HG03469 (cell line): ENCODE measurements at regions not wholly inside any gene's neighbourhood (a gene's known extent, or its start where the extent isn't known, plus 50 kb on each side); places are given as distances from the start of the nearest gene placed in this dataset.
"Not testable (repeated sequence)": the region's sequence is repeated elsewhere in the genome, so short reads cannot be mapped to it uniquely, and the experiment has no call there.

ENCODE experiments used
- ATAC-seq: cut with Tn5 transposase; IDR thresholded peaks from one replicate; pipeline ENCODE4 v1.9.1; 2021; ENCODE audit warnings: mild to moderate bottlenecking, moderate library complexity, moderate number of reproducible peaks; ENCODE audit not compliant: unreplicated experiment

DNA sequence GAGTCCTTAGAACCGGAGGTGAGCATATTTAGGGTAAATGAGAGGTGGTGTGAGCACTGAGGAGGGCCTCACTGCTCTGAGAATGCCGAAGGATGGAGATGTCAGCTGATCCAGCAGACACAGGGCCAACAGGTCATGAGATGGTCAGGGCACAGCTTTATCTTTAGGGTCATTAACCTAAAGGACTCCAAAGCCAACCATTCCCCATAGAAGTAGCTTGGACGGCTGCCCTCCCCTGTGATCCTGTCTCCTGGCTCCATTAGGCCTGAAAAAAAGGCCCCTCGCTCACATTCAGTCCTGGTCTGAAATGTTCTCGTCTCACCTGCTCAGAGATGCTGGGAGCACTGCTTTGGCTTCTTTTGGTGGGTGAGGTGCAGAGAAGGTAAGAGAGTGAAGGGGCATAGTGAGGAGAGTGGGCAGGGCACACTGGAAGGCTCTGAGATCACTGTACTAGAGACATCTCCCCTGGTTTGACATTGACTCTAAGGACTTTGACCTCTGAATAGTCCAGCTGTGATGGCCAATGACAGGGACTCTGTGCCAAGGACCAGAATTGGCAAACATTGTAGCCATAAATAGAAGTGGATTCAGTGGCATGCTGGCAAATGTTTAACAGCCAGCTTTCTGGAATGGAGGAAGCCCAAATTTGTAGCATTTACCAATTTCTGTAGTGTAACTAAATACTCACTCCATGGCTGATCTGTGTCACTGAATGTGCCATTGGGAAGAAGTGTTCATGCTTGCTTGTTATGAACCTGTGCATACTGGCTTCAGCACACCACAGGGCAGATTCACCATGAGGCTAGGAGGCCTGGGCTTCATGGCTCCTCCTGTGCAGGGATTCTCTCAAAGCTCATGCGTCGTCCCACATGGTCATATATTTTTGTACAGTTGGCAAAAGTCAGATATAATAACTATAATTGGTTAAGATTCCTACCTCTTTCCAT, 76.2 kb upstream of the MRPS22 start:
- no peak for ATAC-seq

DNA sequence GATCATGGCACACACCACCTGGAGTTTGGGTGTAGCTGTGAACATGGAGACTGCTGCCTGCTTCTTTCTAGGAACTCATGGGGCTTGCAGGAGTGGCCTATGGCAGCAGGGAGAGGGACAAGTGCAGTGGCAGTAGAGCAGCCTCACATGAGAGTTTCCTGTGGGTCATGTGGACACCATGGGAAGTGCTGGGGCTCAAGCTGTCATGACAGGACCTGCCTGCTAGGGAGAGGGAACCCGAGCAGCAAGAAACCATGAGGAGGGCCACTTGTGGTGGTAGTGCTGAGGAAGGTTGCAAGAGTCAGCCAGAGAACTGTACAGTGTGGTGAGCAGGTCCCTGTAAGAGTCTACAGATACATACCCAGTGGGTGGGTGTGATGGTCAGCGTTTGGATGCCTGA, 73.8 kb upstream of the MRPS22 start:
- ATAC-seq, result no peak

DNA sequence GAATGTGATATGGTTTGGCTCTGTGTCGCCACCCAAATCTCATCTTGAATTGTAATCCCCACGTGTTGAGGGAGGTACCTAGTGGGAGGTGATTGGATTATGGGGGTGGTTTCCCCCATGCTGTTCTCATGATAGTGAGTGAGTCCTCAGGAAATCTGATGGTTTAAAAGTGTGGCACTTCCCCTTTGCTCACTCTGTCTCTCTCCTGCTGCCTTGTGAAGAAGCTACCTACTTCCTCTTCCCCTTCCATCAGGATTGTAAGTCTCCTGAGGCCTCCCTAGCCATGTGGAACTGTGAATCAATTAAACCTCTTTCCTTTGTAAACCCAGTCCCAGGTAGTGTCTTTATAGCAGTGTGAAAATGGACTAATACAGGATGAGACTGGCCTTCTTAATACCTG, 73.2 kb upstream of the MRPS22 start:
- not testable (repeated sequence) for ATAC-seq

DNA sequence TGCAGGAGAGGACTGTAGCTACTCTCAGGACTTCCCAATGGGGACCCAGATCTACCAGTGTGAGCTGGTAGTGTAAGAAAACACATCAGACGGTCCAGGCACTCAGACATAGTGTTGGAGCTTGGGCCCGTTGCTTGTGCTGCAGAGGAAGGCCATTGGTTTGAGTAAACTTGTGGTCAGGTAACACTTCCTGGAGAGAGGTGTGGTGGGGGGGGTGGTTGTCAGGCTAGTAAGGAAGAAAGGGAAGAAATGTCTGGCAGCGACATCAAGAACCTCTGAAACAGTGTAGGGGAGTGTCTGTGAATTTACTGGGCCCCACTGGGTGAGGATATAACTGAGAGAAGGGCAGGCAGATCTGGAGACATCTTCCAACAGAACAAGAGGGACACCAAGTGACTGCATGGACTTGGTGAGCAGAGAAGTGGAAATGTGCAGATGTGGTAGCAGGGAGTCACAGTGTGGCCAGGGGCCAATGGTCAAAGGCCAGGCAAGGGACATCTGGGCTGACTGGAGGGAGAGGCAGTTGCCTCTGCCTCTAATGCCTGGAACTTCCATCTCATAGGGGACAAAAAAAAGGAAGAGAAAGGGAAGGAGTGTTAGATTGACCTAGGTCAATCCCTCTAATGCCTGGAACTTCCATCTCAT, 63.7 kb upstream of the MRPS22 start:
- ATAC-seq, result no peak

DNA sequence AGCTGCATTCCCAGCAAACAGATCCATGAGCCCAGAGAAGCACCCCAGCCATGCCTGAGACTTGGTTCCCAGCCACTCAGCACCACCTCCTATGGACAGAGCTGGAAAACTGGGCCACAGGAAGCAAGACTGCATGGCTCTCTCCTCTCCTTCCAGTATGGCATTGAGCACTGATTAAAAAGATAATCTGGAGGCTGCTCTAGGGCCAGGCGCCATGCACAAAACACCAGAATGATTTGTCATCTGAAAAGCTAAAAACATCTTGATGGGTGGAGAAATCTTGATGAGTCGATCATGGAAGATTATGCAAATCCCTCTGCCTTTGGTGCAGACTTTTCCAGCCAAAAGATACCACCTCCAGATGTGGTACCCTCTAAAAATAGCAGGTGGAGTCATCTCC, 62.7 kb upstream of the MRPS22 start:
- ATAC-seq, result no peak

DNA sequence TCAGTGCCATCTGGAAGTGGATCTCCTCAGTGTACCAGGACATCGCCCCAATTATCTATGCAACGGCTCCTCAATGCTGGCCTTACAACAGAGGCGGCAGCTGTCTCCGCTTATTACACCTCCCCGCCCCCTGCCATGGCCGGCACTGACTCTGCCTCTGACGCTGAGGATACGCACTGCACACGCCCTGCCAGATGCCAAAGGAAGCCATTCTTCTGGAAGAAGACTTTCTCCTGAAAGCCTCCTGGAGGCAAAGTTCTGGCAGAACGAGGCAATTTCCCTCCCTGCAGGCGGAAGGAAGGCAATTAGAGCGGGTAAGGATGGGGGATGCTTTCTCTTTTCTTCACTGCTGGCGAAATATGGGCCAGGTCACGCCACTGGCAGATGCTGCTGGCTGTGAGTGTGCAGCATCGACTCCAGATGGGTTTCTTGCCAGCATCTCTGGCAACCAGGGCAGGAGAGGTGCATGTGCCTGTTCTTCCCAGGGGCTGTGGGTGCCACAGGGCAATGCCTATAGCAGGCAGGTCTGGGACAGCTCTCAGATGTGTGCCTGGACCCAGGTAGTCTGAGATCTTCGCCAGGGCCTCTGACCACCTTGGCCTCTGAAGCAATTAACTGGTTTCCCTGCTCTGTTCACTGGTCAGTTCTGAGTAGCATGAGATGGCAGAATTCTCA, 62.2 kb upstream of the MRPS22 start:
- ATAC-seq, result no peak

DNA sequence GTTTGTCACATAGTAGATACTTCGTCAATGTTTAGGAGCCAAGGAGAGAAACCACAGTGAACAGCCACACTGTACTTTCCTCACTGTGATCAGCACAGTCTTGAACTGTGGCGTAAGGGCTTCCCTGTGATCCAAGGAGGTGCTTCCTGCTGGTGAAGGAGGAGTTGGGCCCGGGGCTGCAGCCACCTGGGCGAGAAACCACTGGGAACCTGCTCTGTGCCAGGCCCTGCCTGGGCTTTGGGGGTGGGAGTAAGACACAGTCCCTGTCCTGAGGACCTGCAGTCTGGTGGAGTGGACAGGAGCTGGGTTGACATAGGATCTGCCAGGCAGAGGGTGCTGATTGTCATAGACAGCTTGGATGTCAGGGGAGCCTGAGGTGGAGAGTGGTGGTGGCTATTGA, 60.5 kb upstream of the MRPS22 start:
- ATAC-seq, result no peak

DNA sequence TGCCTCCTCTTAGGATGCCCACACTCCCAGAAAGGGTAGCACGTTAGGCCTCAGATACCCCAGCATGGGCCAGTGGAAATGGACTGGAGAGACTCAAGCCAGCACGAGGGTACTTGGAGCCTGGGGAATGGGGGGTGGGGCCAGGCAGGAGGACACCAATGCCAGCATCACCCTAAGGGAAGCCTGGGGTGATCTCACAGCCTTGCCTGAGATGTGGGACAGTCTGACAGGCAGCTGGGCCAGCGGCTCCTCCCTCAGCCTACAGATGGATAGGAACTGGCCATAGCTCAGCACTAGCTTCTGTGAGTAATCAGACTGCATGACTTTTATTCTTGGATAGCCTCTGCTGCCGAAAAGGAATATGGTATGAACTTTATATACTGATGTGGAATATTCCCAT, 59.6 kb upstream of the MRPS22 start:
- no peak for ATAC-seq

DNA sequence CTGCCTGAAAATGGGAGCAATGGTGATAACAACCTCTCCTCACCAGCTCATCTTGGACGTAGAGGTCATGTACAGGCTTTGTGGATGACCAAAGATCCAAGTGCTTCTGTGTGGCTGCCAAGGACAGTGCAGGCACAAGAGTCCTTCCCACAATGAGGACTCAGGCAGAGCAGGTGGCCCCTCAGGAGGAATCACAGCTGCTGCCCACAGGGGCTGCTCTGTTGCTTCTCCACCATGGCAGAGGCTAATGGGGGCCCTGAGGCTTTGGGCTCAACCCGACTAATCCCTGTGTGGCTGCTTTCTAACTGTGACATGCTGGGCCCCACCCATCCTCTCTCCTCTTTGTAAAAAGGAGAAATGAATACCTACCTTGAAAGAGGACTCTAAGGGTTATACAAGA, 58.1 kb upstream of the MRPS22 start:
- no peak for ATAC-seq

DNA sequence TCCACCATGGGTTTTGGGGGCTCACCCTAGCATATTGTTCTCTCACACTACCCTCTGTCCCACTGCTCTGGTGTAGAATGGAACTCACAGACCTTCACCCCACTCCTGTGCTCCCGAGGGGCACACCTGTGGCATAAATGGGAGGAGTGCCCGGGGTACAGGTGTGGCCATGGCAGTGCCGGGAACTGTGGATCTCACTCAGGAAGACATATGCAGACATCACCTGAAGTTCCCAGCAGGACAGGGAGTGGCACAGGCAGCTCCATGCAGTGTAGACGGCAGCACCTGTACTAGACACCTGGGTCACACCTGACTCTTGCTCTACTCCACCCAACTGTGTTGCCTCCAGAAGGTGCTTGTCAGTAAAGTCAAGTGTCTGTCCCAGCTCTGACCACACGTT, 57.6 kb upstream of the MRPS22 start:
- no peak for ATAC-seq

DNA sequence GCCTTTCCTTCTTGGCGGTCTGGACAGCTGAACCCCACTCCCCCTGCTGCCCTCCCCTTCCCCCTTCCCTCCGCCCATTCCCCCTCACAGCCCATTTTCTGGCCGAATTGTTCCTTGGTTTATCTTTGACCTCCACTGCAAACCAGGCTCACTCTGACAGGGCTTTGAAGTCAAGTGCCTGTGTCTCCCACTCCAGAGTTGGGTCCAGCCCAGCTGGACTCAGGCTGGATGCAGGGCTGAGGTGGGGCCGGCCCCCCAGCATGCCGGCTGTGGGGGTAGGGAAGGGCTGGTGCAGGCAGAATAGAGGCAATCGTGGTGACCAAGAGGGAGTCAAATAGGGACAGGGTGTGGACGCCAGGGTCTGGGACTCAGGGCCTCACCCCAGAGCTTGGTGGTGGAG, 57.0 kb upstream of the MRPS22 start:
- ATAC-seq, result no peak

DNA sequence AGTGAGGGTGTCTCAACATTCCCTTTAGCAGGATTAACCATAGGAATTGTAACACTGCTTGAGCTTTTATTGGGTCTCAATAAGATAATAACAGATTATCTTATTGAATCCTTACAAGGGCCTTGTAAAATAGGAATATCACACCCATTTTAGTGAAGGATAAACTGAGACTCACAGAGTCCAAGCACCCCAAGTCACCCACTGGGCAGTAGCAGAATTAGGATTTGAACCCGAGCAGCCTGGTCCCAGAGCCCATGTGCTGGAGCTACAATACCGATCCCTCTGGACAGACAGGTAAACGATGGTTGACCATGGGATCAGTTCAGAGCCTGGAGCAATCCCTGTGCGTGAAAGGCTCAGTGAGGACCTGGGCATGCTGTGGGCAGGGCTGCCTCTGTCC, 56.3 kb upstream of the MRPS22 start:
- ATAC-seq, result no peak

DNA sequence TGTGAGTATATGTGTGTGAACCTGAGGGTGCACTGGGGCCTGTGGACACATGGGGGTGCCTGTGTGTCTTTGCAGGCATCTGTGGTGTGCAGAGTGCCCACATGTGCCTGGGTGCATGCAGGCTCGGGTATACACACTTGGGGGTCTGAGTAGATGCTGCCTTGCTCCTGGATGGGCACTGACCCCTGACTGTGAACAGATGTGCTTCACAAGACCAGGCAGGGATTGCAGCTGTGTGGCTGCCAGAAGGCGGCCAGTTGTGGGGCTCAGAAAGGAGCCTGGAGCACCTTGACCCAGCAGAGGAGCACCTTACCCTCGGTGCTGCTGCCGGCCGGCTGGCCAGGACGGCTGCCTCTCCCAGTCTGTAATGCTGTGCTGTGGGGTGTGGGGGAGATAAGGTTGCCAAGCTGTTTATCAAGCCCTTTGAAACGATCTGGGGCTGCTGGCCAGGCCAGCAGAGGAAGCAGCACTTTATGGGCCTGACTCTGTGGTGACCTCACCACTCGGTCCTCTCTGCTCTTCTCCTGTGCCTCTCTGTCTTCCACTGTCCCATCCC, 55.5 kb upstream of the MRPS22 start:
- no peak for ATAC-seq

DNA sequence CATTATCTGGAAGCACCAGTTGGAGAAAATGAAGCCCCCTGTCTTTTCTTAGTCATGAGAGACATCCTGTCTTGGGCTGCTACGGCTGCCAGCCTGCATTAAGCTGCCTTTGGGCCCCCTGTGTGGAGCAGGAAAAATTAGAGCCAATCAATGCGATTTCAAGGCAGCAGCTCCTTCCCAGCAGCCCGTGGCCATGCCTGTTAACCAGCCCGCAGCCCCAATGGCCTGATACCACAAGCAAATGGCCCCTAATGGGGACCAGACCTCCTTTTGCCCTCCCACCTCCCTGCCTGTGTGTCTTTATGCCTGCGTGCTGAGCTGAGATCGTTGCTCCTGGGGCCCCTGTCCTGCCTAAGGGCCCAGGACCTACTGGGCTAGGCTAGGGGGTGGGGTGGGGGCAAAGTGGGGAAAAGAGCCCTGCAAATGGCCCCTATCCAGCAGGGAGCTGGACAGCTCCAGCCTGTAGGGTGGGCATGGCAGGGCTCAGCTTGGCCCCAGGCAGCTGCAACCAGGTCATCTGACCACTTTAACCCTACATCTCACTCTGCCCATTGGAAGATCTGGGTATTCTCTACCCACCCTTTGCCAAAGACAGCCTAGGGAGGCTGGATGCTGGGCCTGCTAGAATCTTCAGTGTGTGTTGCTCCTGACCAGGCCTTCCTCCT, 53.8 kb upstream of the MRPS22 start:
- no peak for ATAC-seq

DNA sequence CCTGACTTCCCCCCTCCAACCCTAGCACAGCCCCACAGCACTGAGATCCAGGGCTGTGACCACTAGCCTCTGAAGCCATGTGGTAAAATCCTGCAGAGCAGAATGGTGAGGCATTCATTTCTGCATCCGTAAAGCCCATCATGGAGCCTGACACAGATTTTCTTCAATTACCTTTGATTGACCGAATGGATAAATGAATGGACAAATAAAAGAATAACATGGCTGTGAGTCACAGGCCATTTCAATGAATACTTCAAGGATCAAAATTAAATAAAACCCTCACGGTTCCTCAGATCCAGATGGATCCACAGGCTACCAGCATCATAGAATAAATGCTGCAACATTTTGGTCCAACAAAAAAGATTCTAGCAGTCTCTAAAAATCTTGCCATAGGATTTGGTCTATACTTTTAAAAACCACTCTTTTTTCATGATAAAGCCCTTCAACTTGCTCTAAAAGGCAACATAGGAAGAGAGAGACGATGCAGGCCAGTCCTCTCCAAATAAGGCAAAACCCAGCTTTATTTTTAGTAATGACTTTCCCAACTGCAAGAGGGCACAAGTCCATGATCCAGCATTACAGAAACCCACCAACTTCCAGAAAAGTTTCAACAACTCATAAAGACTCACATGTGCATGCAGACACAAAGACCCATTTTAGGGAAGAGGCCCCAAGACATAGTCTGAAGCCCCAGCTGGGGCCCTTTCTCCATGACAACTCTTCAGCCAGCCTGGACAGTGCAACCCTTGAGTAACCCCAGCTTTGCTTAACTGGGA, 52.4 kb upstream of the MRPS22 start:
- no peak for ATAC-seq

DNA sequence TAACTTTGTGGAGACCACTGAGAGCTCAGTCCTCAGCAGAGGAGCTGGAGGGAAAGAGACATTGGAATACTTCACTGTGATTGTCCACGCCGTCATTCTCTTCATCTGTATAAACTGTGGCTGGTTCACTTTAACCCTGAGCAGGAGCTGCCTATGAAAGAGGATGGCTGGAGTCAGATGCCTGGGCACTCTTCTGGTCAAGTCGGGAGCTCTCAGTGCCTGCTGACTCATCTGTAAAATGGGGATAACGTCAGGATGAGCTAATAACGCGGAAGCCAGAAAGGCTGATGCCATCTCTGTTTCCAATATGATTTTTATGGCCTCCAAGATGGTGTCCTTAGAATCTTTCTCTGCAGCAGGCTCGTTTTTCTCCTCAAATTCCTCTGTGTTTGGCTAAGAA, 51.6 kb upstream of the MRPS22 start:
- no peak for ATAC-seq

DNA sequence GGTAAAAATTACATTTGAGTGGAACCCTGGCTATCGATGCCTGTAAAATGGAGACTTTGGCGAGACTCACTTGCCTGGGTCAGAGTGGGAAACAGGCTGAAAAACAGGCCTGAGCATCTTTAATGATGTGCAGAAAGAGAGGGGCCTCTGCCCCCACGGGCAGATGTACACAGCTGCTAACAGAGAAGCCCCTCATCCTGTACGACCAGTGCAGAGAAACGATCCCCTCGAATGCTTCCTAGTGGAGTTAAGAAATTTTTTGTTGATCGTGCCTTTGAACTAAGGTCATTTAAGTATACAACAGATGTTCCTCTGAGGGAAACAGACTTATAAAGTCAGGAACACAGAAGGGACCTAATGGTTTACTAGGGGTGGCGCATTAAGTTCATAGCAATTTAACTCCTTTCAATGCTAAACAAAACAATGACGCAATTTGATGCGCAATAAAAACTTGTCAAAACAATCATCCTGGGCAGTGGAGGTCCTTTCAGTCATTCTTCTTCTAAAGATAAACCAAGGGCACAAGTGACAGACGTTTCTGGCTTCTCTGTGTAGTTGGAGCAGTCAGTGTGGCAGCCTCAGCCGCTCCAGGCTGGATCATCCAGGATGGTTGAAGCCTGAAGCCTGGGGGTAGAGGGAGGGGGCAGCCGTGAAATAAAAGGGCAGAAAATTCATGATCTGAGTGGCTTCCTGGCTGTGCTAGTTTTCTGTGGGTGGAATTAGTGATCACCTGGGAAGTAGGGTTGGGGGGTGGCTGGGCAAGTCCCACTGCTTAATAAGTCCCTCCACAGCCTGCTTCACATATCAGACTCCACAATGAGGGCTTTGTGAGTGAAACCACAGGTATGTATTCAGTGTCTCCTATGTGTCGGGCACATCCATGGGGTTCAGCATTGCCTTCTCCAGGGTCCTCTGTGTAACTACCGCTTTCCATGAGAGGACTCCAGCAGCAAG, 50.8 kb upstream of the MRPS22 start:
- no peak for ATAC-seq

DNA sequence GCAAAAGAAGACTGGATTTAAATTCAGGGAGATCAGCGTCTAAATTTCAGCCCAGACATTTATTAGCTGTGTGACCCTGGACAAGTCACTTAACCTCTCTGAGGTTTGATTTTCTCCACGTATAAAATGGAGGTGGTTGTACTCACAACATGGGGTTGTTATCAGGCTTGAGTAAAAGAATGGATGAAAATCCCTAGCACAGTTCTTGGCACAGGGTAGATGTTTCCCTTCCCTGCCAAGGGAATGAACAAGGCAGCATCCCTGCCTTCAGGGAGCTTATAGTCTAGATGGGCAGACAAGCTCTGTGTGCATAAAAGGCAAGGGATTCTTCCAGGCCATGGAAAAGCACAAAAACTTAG, 50.2 kb upstream of the MRPS22 start:
- no peak for ATAC-seq
